ENCODE measurements at regions not wholly inside any gene's neighbourhood (a gene's known extent, or its start where the extent isn't known, plus 50 kb on each side); places are given as distances from the start of the nearest gene placed in this dataset.

DNA sequence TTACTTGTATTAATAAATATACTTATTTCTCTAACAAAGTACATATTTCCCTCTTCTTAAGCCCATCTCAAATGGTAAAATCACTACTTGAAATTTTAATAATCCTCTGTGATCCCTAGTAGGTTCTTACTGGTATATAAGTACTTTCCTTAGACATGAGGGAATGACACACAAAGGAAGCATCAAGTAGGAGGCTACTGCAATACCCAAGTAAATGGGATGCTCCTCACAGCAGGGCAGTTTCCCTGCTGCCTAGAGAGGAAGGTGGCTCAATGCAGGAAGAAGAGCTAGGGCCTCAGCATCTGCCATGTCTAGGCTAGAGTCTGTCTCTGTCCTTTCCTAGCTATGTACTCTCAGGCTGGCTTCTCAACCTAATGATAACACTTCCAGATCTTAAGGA, 122.1 kb upstream of the DIPK2B start:
- TF ChIP-seq, protein P1, sequence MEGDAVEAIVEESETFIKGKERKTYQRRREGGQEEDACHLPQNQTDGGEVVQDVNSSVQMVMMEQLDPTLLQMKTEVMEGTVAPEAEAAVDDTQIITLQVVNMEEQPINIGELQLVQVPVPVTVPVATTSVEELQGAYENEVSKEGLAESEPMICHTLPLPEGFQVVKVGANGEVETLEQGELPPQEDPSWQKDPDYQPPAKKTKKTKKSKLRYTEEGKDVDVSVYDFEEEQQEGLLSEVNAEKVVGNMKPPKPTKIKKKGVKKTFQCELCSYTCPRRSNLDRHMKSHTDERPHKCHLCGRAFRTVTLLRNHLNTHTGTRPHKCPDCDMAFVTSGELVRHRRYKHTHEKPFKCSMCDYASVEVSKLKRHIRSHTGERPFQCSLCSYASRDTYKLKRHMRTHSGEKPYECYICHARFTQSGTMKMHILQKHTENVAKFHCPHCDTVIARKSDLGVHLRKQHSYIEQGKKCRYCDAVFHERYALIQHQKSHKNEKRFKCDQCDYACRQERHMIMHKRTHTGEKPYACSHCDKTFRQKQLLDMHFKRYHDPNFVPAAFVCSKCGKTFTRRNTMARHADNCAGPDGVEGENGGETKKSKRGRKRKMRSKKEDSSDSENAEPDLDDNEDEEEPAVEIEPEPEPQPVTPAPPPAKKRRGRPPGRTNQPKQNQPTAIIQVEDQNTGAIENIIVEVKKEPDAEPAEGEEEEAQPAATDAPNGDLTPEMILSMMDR (conservative IDR thresholded peaks at IDR 0.05; ENCODE audit: low read depth, low read length): no peak
- TF ChIP-seq, protein P2, sequence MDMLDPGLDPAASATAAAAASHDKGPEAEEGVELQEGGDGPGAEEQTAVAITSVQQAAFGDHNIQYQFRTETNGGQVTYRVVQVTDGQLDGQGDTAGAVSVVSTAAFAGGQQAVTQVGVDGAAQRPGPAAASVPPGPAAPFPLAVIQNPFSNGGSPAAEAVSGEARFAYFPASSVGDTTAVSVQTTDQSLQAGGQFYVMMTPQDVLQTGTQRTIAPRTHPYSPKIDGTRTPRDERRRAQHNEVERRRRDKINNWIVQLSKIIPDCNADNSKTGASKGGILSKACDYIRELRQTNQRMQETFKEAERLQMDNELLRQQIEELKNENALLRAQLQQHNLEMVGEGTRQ (IDR thresholded peaks at IDR 0.05; ENCODE audit: low read depth, low read length): no peak
- TF ChIP-seq RAD21 (IDR thresholded peaks at IDR 0.05; ENCODE audit: low read length) (no peak; the same call in 1 of the 2 replicates), ELK1 (IDR thresholded peaks at IDR 0.05; ENCODE audit: borderline replicate concordance, low read depth, low read length) (no peak)

Data from IMR-90 (cell line).